ENCODE measurements at regions not wholly inside any gene's neighbourhood (a gene's known extent, or its start where the extent isn't known, plus 50 kb on each side); places are given as distances from the start of the nearest gene placed in this dataset.

GRCh38 chr1:82849460-82849859, 1048.7 kb downstream of the ADGRL2 start:
- ChIA-PET CTCF (no interaction called here), RAD21 (ENCODE audit: unreplicated experiment) (no interaction called here), SMC1A (ENCODE audit: uncharacterized antibody, unreplicated experiment) (no interaction called here), POLR2A (no interaction called here)
- no peak for DNase-seq (ENCODE audit: low read depth, low spot score)
- Histone ChIP-seq H3K4me2 (ENCODE audit: control insufficient read depth, insufficient read depth) (no peak overlapping the region), H3K36me3 (ENCODE audit: control insufficient read depth in 2 of 2, insufficient read depth in 2 of 2, low read length in 1 of 2) (no peaks in the 10 kb centered on the region), H4K20me1 (ENCODE audit: control insufficient read depth, insufficient read depth) (no peaks in the 10 kb centered on the region), H2AFZ (ENCODE audit: control insufficient read depth, low read depth, low read length) (no peak overlapping the region), H3K79me2 (ENCODE audit: control insufficient read depth, insufficient read depth, low read length) (no peaks in the 10 kb centered on the region), H3K9ac (ENCODE audit: control insufficient read depth, insufficient read depth, low read length) (no peak overlapping the region), H3K27me3 (replicated peaks in 1 of 2; ENCODE audit: control insufficient read depth in 2 of 2, insufficient read depth in 2 of 2, low read length in 1 of 2) (no peaks in the 10 kb centered on the region), H3K9me3 (replicated peaks; ENCODE audit: control insufficient read depth, insufficient read depth, low read length) (no peaks in the 10 kb centered on the region), H3K4me3 (no peak overlapping the region), H3K4me1 (ENCODE audit: control insufficient read depth, insufficient read depth, low read length) (no peaks in the 10 kb centered on the region), H3K27ac (ENCODE audit: control insufficient read depth, insufficient read depth) (no peak overlapping the region)
- FAIRE-seq: no peak
- TF ChIP-seq ZNF622 (IDR thresholded peaks at IDR 0.05): no peak
- TF ChIP-seq, protein P1, sequence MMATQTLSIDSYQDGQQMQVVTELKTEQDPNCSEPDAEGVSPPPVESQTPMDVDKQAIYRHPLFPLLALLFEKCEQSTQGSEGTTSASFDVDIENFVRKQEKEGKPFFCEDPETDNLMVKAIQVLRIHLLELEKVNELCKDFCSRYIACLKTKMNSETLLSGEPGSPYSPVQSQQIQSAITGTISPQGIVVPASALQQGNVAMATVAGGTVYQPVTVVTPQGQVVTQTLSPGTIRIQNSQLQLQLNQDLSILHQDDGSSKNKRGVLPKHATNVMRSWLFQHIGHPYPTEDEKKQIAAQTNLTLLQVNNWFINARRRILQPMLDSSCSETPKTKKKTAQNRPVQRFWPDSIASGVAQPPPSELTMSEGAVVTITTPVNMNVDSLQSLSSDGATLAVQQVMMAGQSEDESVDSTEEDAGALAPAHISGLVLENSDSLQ (IDR thresholded peaks at IDR 0.05): no peak
- TF ChIP-seq, protein P2, sequence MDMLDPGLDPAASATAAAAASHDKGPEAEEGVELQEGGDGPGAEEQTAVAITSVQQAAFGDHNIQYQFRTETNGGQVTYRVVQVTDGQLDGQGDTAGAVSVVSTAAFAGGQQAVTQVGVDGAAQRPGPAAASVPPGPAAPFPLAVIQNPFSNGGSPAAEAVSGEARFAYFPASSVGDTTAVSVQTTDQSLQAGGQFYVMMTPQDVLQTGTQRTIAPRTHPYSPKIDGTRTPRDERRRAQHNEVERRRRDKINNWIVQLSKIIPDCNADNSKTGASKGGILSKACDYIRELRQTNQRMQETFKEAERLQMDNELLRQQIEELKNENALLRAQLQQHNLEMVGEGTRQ (IDR thresholded peaks at IDR 0.05; ENCODE audit: borderline replicate concordance, low read depth, low read length): no peak
- TF ChIP-seq, protein P3, sequence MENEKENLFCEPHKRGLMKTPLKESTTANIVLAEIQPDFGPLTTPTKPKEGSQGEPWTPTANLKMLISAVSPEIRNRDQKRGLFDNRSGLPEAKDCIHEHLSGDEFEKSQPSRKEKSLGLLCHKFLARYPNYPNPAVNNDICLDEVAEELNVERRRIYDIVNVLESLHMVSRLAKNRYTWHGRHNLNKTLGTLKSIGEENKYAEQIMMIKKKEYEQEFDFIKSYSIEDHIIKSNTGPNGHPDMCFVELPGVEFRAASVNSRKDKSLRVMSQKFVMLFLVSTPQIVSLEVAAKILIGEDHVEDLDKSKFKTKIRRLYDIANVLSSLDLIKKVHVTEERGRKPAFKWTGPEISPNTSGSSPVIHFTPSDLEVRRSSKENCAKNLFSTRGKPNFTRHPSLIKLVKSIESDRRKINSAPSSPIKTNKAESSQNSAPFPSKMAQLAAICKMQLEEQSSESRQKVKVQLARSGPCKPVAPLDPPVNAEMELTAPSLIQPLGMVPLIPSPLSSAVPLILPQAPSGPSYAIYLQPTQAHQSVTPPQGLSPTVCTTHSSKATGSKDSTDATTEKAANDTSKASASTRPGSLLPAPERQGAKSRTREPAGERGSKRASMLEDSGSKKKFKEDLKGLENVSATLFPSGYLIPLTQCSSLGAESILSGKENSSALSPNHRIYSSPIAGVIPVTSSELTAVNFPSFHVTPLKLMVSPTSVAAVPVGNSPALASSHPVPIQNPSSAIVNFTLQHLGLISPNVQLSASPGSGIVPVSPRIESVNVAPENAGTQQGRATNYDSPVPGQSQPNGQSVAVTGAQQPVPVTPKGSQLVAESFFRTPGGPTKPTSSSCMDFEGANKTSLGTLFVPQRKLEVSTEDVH (IDR thresholded peaks at IDR 0.05; ENCODE audit: low read depth, partially characterized antibody): no peak
- TF ChIP-seq CHD1 (IDR thresholded peaks at IDR 0.05; ENCODE audit: low read depth, low read length): no peak
- TF ChIP-seq RBBP5 (conservative IDR thresholded peaks at IDR 0.05): no peak
- TF ChIP-seq, protein P4, sequence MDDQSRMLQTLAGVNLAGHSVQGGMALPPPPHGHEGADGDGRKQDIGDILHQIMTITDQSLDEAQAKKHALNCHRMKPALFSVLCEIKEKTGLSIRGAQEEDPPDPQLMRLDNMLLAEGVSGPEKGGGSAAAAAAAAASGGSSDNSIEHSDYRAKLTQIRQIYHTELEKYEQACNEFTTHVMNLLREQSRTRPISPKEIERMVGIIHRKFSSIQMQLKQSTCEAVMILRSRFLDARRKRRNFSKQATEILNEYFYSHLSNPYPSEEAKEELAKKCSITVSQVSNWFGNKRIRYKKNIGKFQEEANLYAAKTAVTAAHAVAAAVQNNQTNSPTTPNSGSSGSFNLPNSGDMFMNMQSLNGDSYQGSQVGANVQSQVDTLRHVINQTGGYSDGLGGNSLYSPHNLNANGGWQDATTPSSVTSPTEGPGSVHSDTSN (IDR thresholded peaks at IDR 0.05; ENCODE audit: insufficient replicate concordance, low read depth, low read length): no peak
- no peak for TF ChIP-seq ZNF592 (IDR thresholded peaks at IDR 0.05)
- no peak for TF ChIP-seq CBX5 (IDR thresholded peaks at IDR 0.05; ENCODE audit: low read depth)
- no peak for TF ChIP-seq TCF7 (IDR thresholded peaks at IDR 0.05; ENCODE audit: borderline replicate concordance)
- no peak for TF ChIP-seq MYC (IDR thresholded peaks at IDR 0.05; ENCODE audit: insufficient read depth, insufficient read length, insufficient replicate concordance, low read length, severe bottlenecking)
- 31% methylated on average over 2 of the region's 2 CpGs for WGBS (ENCODE audit: insufficient coverage, insufficient replicate concordance, low lambda C conversion rate, missing lambda C conversion rate)
- in situ Hi-C loops (cut with MboI) (no loop called here), intact Hi-C loops (cut with micrococcal nuclease; ENCODE audit: unreplicated experiment) (no loop called here)
- no TSS peak for BruUV-seq (replicated peaks)
- no peak for ATAC-seq
